ENCODE measurements at regions not wholly inside any gene's neighbourhood (a gene's known extent, or its start where the extent isn't known, plus 50 kb on each side); places are given as distances from the start of the nearest gene placed in this dataset.
"Not testable (repeated sequence)": the region's sequence is repeated elsewhere in the genome, so short reads cannot be mapped to it uniquely, and the experiment has no call there.

DNA sequence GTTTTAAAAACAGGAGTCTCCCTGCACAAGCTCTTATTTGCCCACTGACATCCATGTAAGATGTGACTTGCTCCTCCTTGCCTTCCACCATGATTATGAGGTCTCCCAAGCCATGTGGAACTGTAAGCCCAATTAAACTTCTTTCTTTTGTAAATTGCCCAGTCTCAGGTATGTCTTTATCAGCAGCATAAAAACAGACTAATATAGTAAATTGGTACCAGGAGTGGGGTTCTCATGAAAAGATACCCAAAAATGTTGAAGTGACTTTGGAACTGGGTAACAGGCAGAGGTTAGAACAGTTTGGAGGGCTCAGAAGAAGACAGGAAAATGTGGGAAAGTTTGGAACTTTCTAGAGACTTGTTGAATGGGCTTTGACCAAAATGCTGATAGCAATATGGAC is 995.9 kb upstream of the USP15 start:
- H3K4me1 Mint-ChIP-seq (ENCODE audit: low read depth); intact Hi-C loops (cut with micrococcal nuclease); H3K27me3 Mint-ChIP-seq (ENCODE audit: low read depth); DNase-seq; H3K27ac Mint-ChIP-seq; H3K36me3 Mint-ChIP-seq (ENCODE audit: low read depth); CTCF ChIA-PET; H3K4me3 Mint-ChIP-seq: not testable (repeated sequence)
- H3K9me3 Mint-ChIP-seq = peaks cover 21% of the 10 kb centered on the region

DNA sequence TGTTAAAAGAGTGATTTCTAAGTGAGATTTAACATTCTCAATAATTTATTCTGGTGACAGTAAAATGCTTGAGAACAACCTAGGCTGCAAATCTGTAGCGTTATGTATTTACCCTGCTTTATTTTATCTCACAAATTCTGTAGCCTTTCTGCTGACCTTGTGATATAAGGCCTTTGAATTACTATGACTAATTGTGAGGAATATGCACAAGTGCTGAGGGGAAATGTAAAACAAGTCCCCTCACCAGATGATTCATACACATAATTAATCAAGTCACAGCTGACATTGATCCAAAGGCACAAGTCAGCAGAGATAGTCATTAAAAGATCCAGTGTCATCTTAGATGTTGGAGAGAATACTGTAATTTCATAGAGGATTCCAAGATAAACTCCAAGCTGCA is 992.7 kb upstream of the USP15 start:
- peaks cover 20% of the 10 kb centered on the region for H3K9me3 Mint-ChIP-seq
- H3K4me3 Mint-ChIP-seq = no peak overlapping the region
- CTCF ChIA-PET = no interaction called here
- DNase-seq = no peak
- H3K27me3 Mint-ChIP-seq (ENCODE audit: low read depth) = no peaks in the 10 kb centered on the region
- intact Hi-C loops (cut with micrococcal nuclease) = no loop called here
- H3K4me1 Mint-ChIP-seq (ENCODE audit: low read depth) = no peaks in the 10 kb centered on the region
- H3K36me3 Mint-ChIP-seq (ENCODE audit: low read depth) = no peaks in the 10 kb centered on the region
- H3K27ac Mint-ChIP-seq = no peak overlapping the region

DNA sequence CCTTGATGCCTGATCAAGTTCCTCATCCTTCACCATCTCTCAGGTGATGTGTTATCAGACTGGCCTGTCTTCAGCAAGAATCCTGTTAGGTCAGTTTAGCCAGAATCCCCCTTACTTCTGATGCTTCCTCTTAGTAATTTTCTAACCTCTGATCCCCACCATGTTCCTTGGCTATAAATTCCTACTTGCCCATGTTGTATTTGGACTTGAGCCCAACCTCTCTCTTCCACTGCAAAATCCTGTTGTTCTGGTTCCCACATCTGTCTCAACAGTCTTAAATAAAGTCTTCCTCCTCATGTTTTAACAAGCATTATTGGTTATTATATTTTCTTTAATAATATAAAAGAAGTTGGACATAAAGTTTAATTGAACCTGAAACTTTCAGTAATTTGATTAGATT is 987.8 kb upstream of the USP15 start:
- no peaks in the 10 kb centered on the region for H3K36me3 Mint-ChIP-seq (ENCODE audit: low read depth)
- H3K9me3 Mint-ChIP-seq = no peaks in the 10 kb centered on the region
- intact Hi-C loops (cut with micrococcal nuclease) = no loop called here
- CTCF ChIA-PET = no interaction called here
- no peak for DNase-seq
- H3K27ac Mint-ChIP-seq = no peak overlapping the region
- H3K4me3 Mint-ChIP-seq = no peak overlapping the region
- H3K27me3 Mint-ChIP-seq (ENCODE audit: low read depth) = no peaks in the 10 kb centered on the region
- H3K4me1 Mint-ChIP-seq (ENCODE audit: low read depth) = no peaks in the 10 kb centered on the region

DNA sequence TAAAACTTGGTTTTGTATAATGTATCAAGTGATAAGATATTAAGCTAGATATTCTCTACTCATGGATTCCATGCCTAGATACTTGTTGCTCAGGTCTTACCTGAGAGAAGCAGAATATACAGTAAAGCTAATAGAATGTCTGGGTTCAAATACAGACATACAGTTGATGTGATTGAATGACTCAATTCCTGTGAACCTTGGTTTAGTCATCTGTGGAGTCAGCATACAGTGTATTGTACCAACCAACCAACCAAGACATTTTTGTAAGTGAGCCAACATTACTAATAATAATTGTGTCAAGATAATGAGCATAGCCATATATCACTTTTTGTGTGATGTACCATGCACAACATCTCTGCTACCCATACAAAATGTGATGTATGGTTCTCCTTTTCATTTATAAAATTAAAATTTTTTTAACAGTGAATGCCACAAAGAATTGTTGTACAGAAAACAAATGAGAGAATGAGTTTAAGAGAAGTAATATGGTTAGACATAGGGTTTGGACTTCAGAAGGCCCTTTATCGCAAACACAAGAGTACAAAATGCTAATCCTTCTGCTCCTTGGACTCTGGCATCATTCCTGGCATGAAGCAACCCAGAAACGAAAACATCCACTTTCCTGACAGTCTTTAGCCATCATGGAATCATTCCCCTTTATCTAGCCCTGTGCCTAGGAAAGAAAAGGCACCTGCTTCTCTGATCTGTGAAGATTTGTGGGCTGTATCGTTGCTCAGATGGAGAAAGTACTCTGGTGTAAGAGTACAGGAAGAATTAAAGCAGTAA is 977.2 kb upstream of the USP15 start:
- no peaks in the 10 kb centered on the region for H3K36me3 Mint-ChIP-seq (ENCODE audit: low read depth)
- DNase-seq = no peak
- H3K4me3 Mint-ChIP-seq = no peak overlapping the region
- no peaks in the 10 kb centered on the region for H3K4me1 Mint-ChIP-seq (ENCODE audit: low read depth)
- H3K27ac Mint-ChIP-seq = no peak overlapping the region
- CTCF ChIA-PET = no interaction called here
- H3K9me3 Mint-ChIP-seq = peaks cover 19% of the 10 kb centered on the region
- intact Hi-C loops (cut with micrococcal nuclease) = no loop called here
- H3K27me3 Mint-ChIP-seq (ENCODE audit: low read depth) = no peaks in the 10 kb centered on the region

DNA sequence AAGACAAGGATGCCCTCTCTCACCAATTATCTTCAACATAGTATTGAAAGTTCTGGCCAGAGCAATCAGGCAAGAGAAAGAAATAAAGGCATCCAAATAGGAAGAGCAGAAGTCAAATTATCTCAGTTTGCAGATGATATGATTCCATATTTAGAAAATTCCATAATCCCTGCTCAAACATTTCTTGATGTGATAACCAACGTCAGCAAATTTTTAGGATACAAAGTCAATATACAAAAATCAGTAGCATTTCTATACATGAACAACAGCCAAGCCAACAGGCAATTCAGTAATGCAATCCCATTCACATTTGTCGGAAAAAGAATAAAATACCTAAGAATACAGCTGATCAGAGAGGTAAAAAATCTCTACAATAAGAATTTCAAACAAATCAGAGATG is 969.7 kb upstream of the USP15 start:
- CTCF ChIA-PET = no interaction called here
- DNase-seq = no peak
- no peaks in the 10 kb centered on the region for H3K36me3 Mint-ChIP-seq (ENCODE audit: low read depth)
- H3K4me1 Mint-ChIP-seq (ENCODE audit: low read depth) = no peaks in the 10 kb centered on the region
- H3K4me3 Mint-ChIP-seq = no peak overlapping the region
- intact Hi-C loops (cut with micrococcal nuclease) = no loop called here
- no peak overlapping the region for H3K27ac Mint-ChIP-seq
- peaks cover 14% of the 10 kb centered on the region for H3K9me3 Mint-ChIP-seq
- H3K27me3 Mint-ChIP-seq (ENCODE audit: low read depth) = no peaks in the 10 kb centered on the region

DNA sequence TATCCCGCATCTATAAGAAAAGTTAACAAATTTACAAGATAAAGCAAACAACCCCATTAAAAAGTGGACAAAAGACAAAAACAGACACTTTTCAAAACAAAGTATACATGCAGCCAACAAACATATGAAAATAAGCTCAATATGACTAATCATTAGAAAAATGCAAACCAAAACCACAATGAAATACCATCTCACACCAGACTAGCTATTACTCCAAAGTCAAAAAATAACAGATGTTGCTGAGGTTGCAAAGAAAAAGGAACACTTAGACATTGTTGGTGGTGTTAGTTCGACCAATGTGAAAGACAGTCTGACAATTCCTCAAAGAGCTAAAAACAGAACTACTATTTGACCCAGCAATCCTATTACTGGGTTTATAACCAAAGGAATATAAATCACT is 968.6 kb upstream of the USP15 start:
- H3K9me3 Mint-ChIP-seq = peaks cover 15% of the 10 kb centered on the region
- no peak for DNase-seq
- intact Hi-C loops (cut with micrococcal nuclease) = no loop called here
- no peaks in the 10 kb centered on the region for H3K36me3 Mint-ChIP-seq (ENCODE audit: low read depth)
- CTCF ChIA-PET = no interaction called here
- H3K4me3 Mint-ChIP-seq = no peak overlapping the region
- H3K4me1 Mint-ChIP-seq (ENCODE audit: low read depth) = no peaks in the 10 kb centered on the region
- H3K27ac Mint-ChIP-seq = no peak overlapping the region
- H3K27me3 Mint-ChIP-seq (ENCODE audit: low read depth) = no peaks in the 10 kb centered on the region

DNA sequence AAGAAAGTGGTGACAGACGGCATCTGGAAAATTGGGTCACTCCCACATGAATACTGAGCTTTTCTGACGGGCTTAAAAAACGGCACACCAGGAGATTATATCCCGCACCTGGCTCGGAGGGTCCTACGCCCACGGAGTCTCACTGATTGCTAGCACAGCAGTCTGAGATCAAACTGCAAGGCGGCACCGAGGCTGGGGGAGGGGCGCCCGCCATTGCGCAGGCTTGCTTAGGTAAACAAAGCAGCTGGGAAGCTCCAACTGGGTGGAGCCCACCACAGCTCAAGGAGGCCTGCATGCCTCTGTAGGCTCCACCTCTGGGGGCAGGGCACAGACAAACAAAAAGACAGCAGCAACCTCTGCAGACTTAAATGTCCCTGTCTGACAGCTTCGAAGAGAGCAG is 966.2 kb upstream of the USP15 start:
- H3K27ac Mint-ChIP-seq; intact Hi-C loops (cut with micrococcal nuclease); H3K27me3 Mint-ChIP-seq (ENCODE audit: low read depth); H3K9me3 Mint-ChIP-seq; DNase-seq; H3K36me3 Mint-ChIP-seq (ENCODE audit: low read depth); H3K4me3 Mint-ChIP-seq; H3K4me1 Mint-ChIP-seq (ENCODE audit: low read depth); CTCF ChIA-PET: not testable (repeated sequence)

DNA sequence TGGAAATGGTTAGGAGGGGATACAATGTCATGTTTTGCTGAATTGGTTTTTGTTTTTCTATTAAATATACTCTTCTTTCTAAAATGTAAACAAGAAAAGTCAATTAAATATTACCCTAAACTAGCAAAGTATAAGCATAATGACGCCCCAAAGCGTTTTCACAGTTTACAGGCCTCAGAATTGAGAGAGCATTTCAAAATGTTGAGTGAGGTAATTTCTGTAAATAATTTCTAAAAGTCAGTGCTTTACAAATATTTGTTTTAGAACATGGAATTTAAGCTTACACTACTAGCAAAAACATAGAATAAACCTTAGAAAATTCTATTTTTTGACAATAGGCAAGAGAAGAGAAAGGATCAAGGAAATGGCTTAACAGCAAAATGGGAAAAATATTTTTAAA is 958.4 kb upstream of the USP15 start:
- Mint-ChIP-seq H3K4me1 (ENCODE audit: low read depth) (no peaks in the 10 kb centered on the region), H3K4me3 (no peak overlapping the region), H3K9me3 (peaks cover 4% of the 10 kb centered on the region), H3K27me3 (ENCODE audit: low read depth) (no peaks in the 10 kb centered on the region), H3K27ac (no peak overlapping the region), H3K36me3 (ENCODE audit: low read depth) (no peaks in the 10 kb centered on the region)
- no peak for DNase-seq
- CTCF ChIA-PET = interaction anchor here (0.6 kb wide), 1 partner anchor 13 kb away, joined by 3 read pairs; no protein-coding TSS in a partner anchor
- intact Hi-C loops (cut with micrococcal nuclease) = no loop called here

DNA sequence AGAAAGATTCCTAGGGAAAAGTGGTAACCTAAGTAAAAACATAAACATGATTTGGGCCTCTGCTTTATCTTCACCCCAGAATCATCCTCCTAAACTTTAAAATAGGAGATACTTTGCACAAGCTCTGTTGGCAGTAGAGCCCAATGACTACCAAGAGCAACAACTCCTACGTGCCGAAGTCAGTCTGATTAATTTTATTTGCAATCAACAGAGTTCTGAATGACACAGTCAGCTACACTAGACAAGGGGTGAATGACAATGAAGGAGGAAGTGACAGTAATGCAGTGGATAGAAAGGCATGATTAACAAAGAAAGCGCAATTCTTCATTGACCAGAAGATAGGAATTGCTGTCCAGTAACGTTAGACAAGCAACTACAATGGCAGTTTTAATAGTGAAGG is 957.9 kb upstream of the USP15 start:
- no peak for DNase-seq
- H3K36me3 Mint-ChIP-seq (ENCODE audit: low read depth) = no peaks in the 10 kb centered on the region
- H3K9me3 Mint-ChIP-seq = peaks cover 4% of the 10 kb centered on the region
- H3K4me3 Mint-ChIP-seq = no peak overlapping the region
- no peaks in the 10 kb centered on the region for H3K27me3 Mint-ChIP-seq (ENCODE audit: low read depth)
- H3K27ac Mint-ChIP-seq = no peak overlapping the region
- CTCF ChIA-PET = no interaction called here
- intact Hi-C loops (cut with micrococcal nuclease) = no loop called here
- H3K4me1 Mint-ChIP-seq (ENCODE audit: low read depth) = no peaks in the 10 kb centered on the region

DNA sequence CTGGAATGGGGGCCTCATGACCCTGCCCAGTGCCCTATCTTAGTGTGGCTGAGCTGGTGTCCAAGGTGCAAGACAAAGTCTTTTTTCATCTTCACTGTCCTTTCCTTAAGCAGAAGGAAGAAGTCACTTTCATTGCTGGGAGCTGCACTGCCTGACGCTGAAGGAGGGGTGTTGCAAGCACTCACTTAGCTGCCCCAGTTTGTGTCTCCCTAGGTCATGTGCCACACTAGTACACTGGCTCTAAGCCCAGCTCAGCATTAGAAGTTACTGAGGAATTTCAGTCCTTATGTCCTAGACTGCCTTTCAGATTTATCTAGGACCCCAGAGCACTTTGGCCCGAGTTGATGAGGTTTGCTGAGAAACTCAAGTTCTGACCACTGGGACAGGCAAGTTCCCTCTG is 952.0 kb upstream of the USP15 start:
- CTCF ChIA-PET = no interaction called here
- Mint-ChIP-seq H3K36me3 (ENCODE audit: low read depth) (no peaks in the 10 kb centered on the region), H3K4me3 (no peak overlapping the region), H3K27me3 (ENCODE audit: low read depth) (no peaks in the 10 kb centered on the region), H3K9me3 (no peaks in the 10 kb centered on the region), H3K27ac (no peak overlapping the region), H3K4me1 (ENCODE audit: low read depth) (no peaks in the 10 kb centered on the region)
- intact Hi-C loops (cut with micrococcal nuclease) = no loop called here
- DNase-seq = no peak

DNA sequence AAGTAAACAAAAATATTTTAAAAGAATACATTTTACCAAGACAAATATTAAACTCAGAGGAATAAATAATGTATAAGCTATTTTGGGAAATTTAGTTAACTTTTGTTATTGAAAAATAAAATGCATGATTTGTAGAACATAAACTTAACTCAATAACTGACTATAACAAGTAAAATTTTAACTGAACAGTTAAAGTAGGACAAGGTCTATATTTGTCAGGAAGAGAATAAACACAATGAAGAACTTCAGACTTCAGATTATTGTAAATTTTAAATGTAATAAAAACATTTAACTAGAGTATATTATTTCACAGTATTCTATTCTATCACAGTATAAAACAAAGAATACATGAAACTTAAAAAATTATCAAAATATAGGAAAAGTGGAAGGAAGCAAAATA is 948.8 kb upstream of the USP15 start:
- H3K9me3 Mint-ChIP-seq = no peaks in the 10 kb centered on the region
- no peaks in the 10 kb centered on the region for H3K27me3 Mint-ChIP-seq (ENCODE audit: low read depth)
- H3K27ac Mint-ChIP-seq = no peak overlapping the region
- intact Hi-C loops (cut with micrococcal nuclease) = no loop called here
- no peaks in the 10 kb centered on the region for H3K36me3 Mint-ChIP-seq (ENCODE audit: low read depth)
- no peak for DNase-seq
- H3K4me3 Mint-ChIP-seq = no peak overlapping the region
- CTCF ChIA-PET = no interaction called here
- no peaks in the 10 kb centered on the region for H3K4me1 Mint-ChIP-seq (ENCODE audit: low read depth)

DNA sequence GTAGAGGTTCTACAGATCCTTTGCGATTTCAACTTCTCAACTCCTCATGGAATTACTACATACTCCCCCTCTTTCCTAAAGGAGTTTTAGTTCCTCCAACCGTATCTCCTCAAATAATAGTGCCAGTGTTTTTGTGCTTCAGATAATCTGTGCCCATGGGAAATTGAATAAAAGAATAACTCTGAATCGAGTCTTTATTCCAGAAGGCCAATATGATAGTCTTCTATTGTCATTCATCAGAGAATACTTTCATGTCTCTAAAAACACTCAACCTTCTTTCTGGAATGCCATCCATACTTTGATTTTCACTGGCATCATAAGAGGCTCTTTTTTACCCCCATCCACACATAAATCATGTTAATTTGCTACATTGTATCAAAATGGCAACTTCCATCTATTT is 911.3 kb upstream of the USP15 start:
- CTCF ChIA-PET = no interaction called here
- no peak for DNase-seq
- Mint-ChIP-seq H3K27ac (no peak overlapping the region), H3K4me1 (ENCODE audit: low read depth) (no peaks in the 10 kb centered on the region), H3K36me3 (ENCODE audit: low read depth) (no peaks in the 10 kb centered on the region), H3K27me3 (ENCODE audit: low read depth) (no peaks in the 10 kb centered on the region), H3K9me3 (peaks cover 2% of the 10 kb centered on the region), H3K4me3 (no peak overlapping the region)
- intact Hi-C loops (cut with micrococcal nuclease) = no loop called here

DNA sequence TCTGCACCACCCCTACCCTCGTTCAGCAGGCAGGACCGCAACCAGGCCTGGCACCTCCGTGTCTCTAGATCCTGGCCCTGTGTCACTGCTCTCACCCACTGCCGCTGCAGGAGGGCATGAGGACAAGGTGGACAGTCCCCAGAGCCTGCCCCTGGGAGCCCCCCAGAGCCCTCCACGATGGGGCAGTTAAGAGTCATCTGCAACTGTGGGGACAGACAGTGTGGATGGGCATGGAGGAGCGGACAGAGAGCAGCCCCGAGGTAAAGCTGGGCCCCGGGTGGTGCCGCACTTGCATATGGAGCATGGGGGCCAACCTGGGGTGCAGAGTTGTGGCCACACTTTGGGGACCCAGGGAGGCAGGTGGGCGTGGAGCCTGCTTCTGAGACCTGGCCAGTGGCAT is 905.1 kb upstream of the USP15 start:
- Mint-ChIP-seq H3K9me3 (peaks cover 1% of the 10 kb centered on the region), H3K27ac (no peak overlapping the region), H3K36me3 (ENCODE audit: low read depth) (no peaks in the 10 kb centered on the region), H3K4me1 (ENCODE audit: low read depth) (no peaks in the 10 kb centered on the region), H3K27me3 (ENCODE audit: low read depth) (no peaks in the 10 kb centered on the region), H3K4me3 (no peak overlapping the region)
- DNase-seq = no peak
- intact Hi-C loops (cut with micrococcal nuclease) = no loop called here
- CTCF ChIA-PET = no interaction called here

DNA sequence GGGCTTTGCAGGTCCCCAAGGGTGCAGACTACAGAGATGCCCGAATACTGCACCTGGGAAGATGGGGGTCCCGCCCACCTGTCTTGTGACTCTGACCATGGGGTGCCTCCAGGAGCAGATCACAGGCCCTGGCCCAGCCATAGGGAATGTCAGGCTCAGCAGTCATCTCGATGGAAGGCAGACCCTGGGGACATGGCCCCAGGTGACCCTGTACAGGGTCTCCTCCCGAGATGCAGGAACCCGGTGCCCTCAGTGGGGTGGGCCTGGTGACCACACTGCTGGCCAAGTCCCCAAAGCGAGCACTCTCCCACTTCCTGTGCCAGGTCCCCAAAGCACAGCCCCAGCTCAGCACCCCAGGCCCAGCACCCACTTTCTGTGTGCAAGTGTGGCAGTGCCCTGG is 903.7 kb upstream of the USP15 start:
- CTCF ChIA-PET = no interaction called here
- intact Hi-C loops (cut with micrococcal nuclease) = no loop called here
- Mint-ChIP-seq H3K4me3 (no peak overlapping the region), H3K27ac (no peak overlapping the region), H3K27me3 (ENCODE audit: low read depth) (no peaks in the 10 kb centered on the region), H3K9me3 (peaks cover 1% of the 10 kb centered on the region), H3K4me1 (ENCODE audit: low read depth) (no peaks in the 10 kb centered on the region), H3K36me3 (ENCODE audit: low read depth) (no peaks in the 10 kb centered on the region)
- DNase-seq = no peak
